OCI-LY7 (cell line): ENCODE measurements at regions not wholly inside any gene's neighbourhood (a gene's known extent, or its start where the extent isn't known, plus 50 kb on each side); places are given as distances from the start of the nearest gene placed in this dataset.

Experiments
- BruUV-seq: library from RNA; stranded (reverse); fragments of 400-500 nt; replicated peaks from 2 replicates; lab custom pipeline; 2021; lab: Mats Ljungman, UMichigan
- CTCF ChIA-PET: fragments of 300-600 bp; sonication (Branson Sonifier 250); formaldehyde crosslinking; loops from one replicate; lab custom pipeline; 2022; ENCODE audit warnings: antibody characterized with exemption; ENCODE audit not compliant: unreplicated experiment; lab: Charles Lee
- POLR2A ChIA-PET: fragments of 300-600 bp; sonication (Branson Sonifier 250); formaldehyde crosslinking; loops from one replicate; lab custom pipeline; 2022; ENCODE audit warnings: antibody characterized with exemption; lab: Charles Lee
- DNase-seq: peaks from one replicate; pipeline ENCODE4 v3.0.0-alpha.2; 2015; ENCODE audit warnings: low spot score
- H2AFZ ChIP-seq: fragments of 200-600 bp; sonication (generic), shearing (Covaris generic); 2 replicates; pipeline ENCODE4 v1.6.1; 2014; ENCODE audit warnings: mild to moderate bottlenecking, antibody characterized with exemption, low read length, moderate library complexity
- H3K27ac ChIP-seq: fragments of 200-600 bp; sonication (generic); 2 replicates; pipeline ENCODE4 v1.5.1; 2014; ENCODE audit warnings: mixed run types, low read depth, mild to moderate bottlenecking, moderate library complexity, low read length, inconsistent platforms; ENCODE audit not compliant: poor library complexity, severe bottlenecking
- H3K36me3 ChIP-seq: fragments of 200-600 bp; sonication (generic); 2 replicates; pipeline ENCODE4 v1.6.1; 2014; ENCODE audit warnings: mild to moderate bottlenecking, antibody characterized with exemption, low read length, moderate library complexity, mixed read lengths; ENCODE audit not compliant: insufficient read depth
- H3K4me1 ChIP-seq: fragments of 200-600 bp; sonication (generic); 2 replicates; pipeline ENCODE4 v1.5.1; 2014; ENCODE audit warnings: mild to moderate bottlenecking, low read length; ENCODE audit not compliant: insufficient read depth, poor library complexity, severe bottlenecking
- H3K4me2 ChIP-seq: fragments of 200-600 bp; sonication (generic); 2 replicates; pipeline ENCODE4 v1.6.1; 2014; ENCODE audit warnings: mild to moderate bottlenecking, low read length
- H3K4me3 ChIP-seq: fragments of 200-600 bp; sonication (generic); 2 replicates; pipeline ENCODE4 v1.5.1; 2014; ENCODE audit warnings: mild to moderate bottlenecking, low read depth, low read length; ENCODE audit not compliant: poor library complexity, severe bottlenecking
- H3K79me2 ChIP-seq: fragments of 200-600 bp; sonication (generic); 2 replicates; pipeline ENCODE4 v1.6.1; 2016; ENCODE audit warnings: low read depth, mild to moderate bottlenecking, low read length, moderate library complexity, mixed read lengths; ENCODE audit not compliant: insufficient read depth
- H3K9me2 ChIP-seq: fragments of 200-600 bp; sonication (generic); 2 replicates; pipeline ENCODE4 v1.6.1; 2016; ENCODE audit warnings: mild to moderate bottlenecking, low read length, mixed read lengths; ENCODE audit not compliant: insufficient read depth
- H3K9me3 ChIP-seq: fragments of 200-600 bp; sonication (generic); 2 replicates; pipeline ENCODE4 v1.6.1; 2014; ENCODE audit warnings: mild to moderate bottlenecking, mixed run types, low read length, mixed read lengths
- H4K20me1 ChIP-seq: fragments of 200-600 bp; sonication (generic); 2 replicates; pipeline ENCODE4 v1.6.1; 2014; ENCODE audit warnings: mild to moderate bottlenecking, antibody characterized with exemption, low read length, moderate library complexity, mixed read lengths; ENCODE audit not compliant: insufficient read depth
- CTCF ChIP-seq: fragments of 200-600 bp; sonication (generic); conservative IDR thresholded peaks from 2 replicates; pipeline ENCODE4 v1.5.1; 2014; ENCODE audit warnings: mild to moderate bottlenecking, antibody characterized with exemption, low read length, moderate library complexity, mixed read lengths
- EZH2phosphoT487 ChIP-seq: fragments of 200-600 bp; sonication (generic); IDR thresholded peaks from 2 replicates; pipeline ENCODE4 v1.6.1; 2018; ENCODE audit warnings: low read depth, borderline replicate concordance, mild to moderate bottlenecking, mixed run types, antibody characterized with exemption, low read length, moderate library complexity, mixed read lengths
- intact Hi-C: fragments of 100-400 bp; cut with micrococcal nuclease; formaldehyde crosslinking; loops from one replicate; pipeline ENCODE4 v1.10.0; 2022; ENCODE audit not compliant: unreplicated experiment

- no peak overlapping the region for H2AFZ ChIP-seq
- H3K4me2 ChIP-seq, result no peak overlapping the region
- POLR2A ChIA-PET, result no interaction called here
- H4K20me1 ChIP-seq, result no peaks in the 10 kb centered on the region
- TF ChIP-seq EZH2phosphoT487, result no peak
- TF ChIP-seq CTCF, result no peak
- H3K9me2 ChIP-seq, result no peaks in the 10 kb centered on the region
- H3K4me1 ChIP-seq, result no peaks in the 10 kb centered on the region
- no peak for DNase-seq
- H3K4me3 ChIP-seq, result no peak overlapping the region
- no TSS peak for BruUV-seq
- H3K36me3 ChIP-seq, result no peaks in the 10 kb centered on the region
- H3K9me3 ChIP-seq, result no peaks in the 10 kb centered on the region
- H3K79me2 ChIP-seq, result no peaks in the 10 kb centered on the region
- intact Hi-C loops, result no loop called here
- CTCF ChIA-PET, result no interaction called here
- H3K27ac ChIP-seq, result no peak overlapping the region
Observed at GRCh38 chr15:61575597-61575996, 346.5 kb upstream of the RORA start.

GRCh38 chr15:61571026-61571425 lies 341.9 kb upstream of the RORA start:
- DNase-seq, result no peak
- POLR2A ChIA-PET, result no interaction called here
- BruUV-seq, result no TSS peak
- no peaks in the 10 kb centered on the region for H3K4me1 ChIP-seq
- H4K20me1 ChIP-seq, result no peaks in the 10 kb centered on the region
- no peak overlapping the region for H3K27ac ChIP-seq
- intact Hi-C loops, result no loop called here
- no peak overlapping the region for H2AFZ ChIP-seq
- no peaks in the 10 kb centered on the region for H3K36me3 ChIP-seq
- no peaks in the 10 kb centered on the region for H3K9me2 ChIP-seq
- H3K4me3 ChIP-seq, result no peak overlapping the region
- CTCF ChIA-PET, result no interaction called here
- no peaks in the 10 kb centered on the region for H3K79me2 ChIP-seq
- TF ChIP-seq CTCF (no peak), EZH2phosphoT487 (no peak)
- H3K4me2 ChIP-seq, result no peak overlapping the region
- H3K9me3 ChIP-seq, result no peaks in the 10 kb centered on the region

- Histone ChIP-seq H3K79me2 (no peaks in the 10 kb centered on the region), H4K20me1 (no peaks in the 10 kb centered on the region), H3K27ac (no peak overlapping the region), H3K9me2 (no peaks in the 10 kb centered on the region), H3K4me1 (no peaks in the 10 kb centered on the region), H3K4me3 (no peak overlapping the region), H3K4me2 (no peak overlapping the region), H2AFZ (no peak overlapping the region), H3K36me3 (no peaks in the 10 kb centered on the region), H3K9me3 (no peaks in the 10 kb centered on the region)
- DNase-seq, result no peak
- ChIA-PET CTCF (no interaction called here), POLR2A (no interaction called here)
- no TSS peak for BruUV-seq
- TF ChIP-seq CTCF (no peak), EZH2phosphoT487 (no peak)
- intact Hi-C loops, result no loop called here
Observed at GRCh38 chr15:61564785-61565184, 335.7 kb upstream of the RORA start.
